HG03159 (cell line): ENCODE measurements at regions not wholly inside any gene's neighbourhood (a gene's known extent, or its start where the extent isn't known, plus 50 kb on each side); places are given as distances from the start of the nearest gene placed in this dataset.
"Not testable (repeated sequence)": the region's sequence is repeated elsewhere in the genome, so short reads cannot be mapped to it uniquely, and the experiment has no call there.

ENCODE experiments used
- ATAC-seq: cut with Tn5 transposase; IDR thresholded peaks from one replicate; pipeline ENCODE4 v1.9.1; 2021; ENCODE audit warnings: mild to moderate bottlenecking, moderate library complexity; ENCODE audit not compliant: unreplicated experiment

- ATAC-seq, result no peak
Measured at GRCh38 chr20:11459090-11459890, 458.4 kb upstream of the BTBD3 start.

- ATAC-seq, result no peak
Measured at GRCh38 chr20:11467436-11467835, 450.3 kb upstream of the BTBD3 start.

GRCh38 chr20:11468880-11469279 is 448.8 kb upstream of the BTBD3 start:
- no peak for ATAC-seq

- ATAC-seq, result no peak
Measured at GRCh38 chr20:11469795-11470435, 447.8 kb upstream of the BTBD3 start.

GRCh38 chr20:11473983-11474382 is 443.7 kb upstream of the BTBD3 start:
- ATAC-seq, result no peak

GRCh38 chr20:11483697-11484096 is 434.0 kb upstream of the BTBD3 start:
- ATAC-seq, result no peak

GRCh38 chr20:11484479-11484878 is 433.2 kb upstream of the BTBD3 start:
- ATAC-seq, result no peak

GRCh38 chr20:11492386-11492785 is 425.3 kb upstream of the BTBD3 start:
- no peak for ATAC-seq

GRCh38 chr20:11492846-11493245 is 424.8 kb upstream of the BTBD3 start:
- ATAC-seq, result no peak

- ATAC-seq, result no peak
Measured at GRCh38 chr20:11496380-11496779, 421.3 kb upstream of the BTBD3 start.

- no peak for ATAC-seq
Measured at GRCh38 chr20:11497545-11497944, 420.1 kb upstream of the BTBD3 start.

GRCh38 chr20:11499101-11499634 is 418.5 kb upstream of the BTBD3 start:
- ATAC-seq, result no peak

- ATAC-seq, result no peak
Measured at GRCh38 chr20:11502061-11502460, 415.6 kb upstream of the BTBD3 start.

- ATAC-seq, result no peak
Measured at GRCh38 chr20:11502671-11503070, 415.0 kb upstream of the BTBD3 start.

GRCh38 chr20:11509776-11510175 is 407.9 kb upstream of the BTBD3 start:
- ATAC-seq, result no peak

GRCh38 chr20:11511821-11512220 is 405.9 kb upstream of the BTBD3 start:
- ATAC-seq, result no peak

- not testable (repeated sequence) for ATAC-seq
Measured at GRCh38 chr20:11513241-11513745, 404.4 kb upstream of the BTBD3 start.

- no peak for ATAC-seq
Measured at GRCh38 chr20:11516448-11516847, 401.2 kb upstream of the BTBD3 start.

- no peak for ATAC-seq
Measured at GRCh38 chr20:11520596-11520995, 397.1 kb upstream of the BTBD3 start.

- ATAC-seq, result no peak
Measured at GRCh38 chr20:11521476-11522365, 396.0 kb upstream of the BTBD3 start.

GRCh38 chr20:11522366-11522741 is 395.3 kb upstream of the BTBD3 start:
- ATAC-seq, result no peak
